HG03135 (cell line): ENCODE measurements at regions not wholly inside any gene's neighbourhood (a gene's known extent, or its start where the extent isn't known, plus 50 kb on each side); places are given as distances from the start of the nearest gene placed in this dataset.

Source experiments
- ATAC-seq: cut with Tn5 transposase; IDR thresholded peaks from one replicate; pipeline ENCODE4 v1.9.1; 2021; ENCODE audit warnings: mild to moderate bottlenecking, moderate library complexity; ENCODE audit not compliant: unreplicated experiment

DNA sequence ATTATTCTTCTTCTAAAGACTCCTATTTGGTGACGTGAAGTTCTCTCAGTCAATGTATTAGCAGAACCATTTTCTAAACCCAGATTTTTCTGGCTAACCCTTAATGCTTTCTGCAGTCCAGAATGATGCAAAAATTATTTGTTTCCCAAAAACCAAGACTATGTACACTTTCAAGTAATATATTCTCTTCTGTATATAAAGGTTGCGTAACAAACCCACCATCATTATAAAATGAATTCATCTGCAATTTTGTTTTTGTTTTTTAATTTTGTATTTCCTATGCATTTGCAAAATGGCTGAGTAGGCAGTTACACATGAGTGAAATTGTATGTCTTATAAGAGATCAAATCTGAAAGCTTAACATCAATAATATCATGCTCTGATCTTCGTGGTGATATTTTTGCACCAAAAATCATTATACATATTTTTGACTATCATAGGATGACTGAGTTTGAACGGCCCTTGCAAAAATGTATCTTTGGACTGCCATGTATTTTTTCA lies 593.6 kb downstream of the ZIC1 start:
- no peak for ATAC-seq

DNA sequence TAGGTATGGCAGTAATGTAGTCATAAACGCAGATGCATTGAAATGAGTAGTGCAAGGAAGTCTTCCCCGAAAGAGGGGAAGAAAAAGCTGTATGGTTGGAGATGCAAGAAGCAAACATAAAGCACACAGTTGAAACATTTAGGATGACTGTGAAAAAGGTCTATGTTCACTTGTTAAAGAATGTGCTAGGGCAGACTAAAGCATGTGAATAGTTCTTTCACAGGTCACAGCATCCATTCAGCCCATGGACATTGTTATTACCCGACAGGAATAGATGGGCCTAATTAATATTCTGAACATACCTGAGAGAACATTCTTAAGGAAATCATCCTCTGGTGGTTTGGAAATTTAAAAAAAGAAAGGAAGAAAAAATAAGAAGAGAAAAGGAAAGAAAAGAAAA lies 595.2 kb downstream of the ZIC1 start:
- ATAC-seq: no peak

GRCh38 chr3:148005456-148005855 lies 596.3 kb downstream of the ZIC1 start:
- no peak for ATAC-seq

- no peak for ATAC-seq
Measured at GRCh38 chr3:148006508-148006907, 597.3 kb downstream of the ZIC1 start.

DNA sequence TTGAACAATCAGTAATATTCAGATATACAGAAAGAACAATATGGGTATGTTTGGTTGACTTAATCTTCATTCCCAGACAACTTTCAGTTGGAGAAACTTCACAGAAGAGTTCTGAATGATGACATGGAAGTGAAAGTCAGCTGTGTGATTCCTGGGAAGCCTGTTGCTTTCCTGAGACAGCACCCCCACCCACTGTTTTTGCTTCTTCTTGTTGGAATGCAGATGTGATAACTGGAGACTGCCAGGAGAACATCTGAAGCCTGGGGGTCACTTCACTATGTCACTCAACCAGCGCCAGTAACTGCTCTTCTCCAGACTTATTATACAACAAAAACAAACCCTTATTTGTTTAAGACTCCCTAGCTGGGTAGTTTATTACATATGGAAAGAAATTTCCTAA lies 599.4 kb downstream of the ZIC1 start:
- ATAC-seq: no peak

DNA sequence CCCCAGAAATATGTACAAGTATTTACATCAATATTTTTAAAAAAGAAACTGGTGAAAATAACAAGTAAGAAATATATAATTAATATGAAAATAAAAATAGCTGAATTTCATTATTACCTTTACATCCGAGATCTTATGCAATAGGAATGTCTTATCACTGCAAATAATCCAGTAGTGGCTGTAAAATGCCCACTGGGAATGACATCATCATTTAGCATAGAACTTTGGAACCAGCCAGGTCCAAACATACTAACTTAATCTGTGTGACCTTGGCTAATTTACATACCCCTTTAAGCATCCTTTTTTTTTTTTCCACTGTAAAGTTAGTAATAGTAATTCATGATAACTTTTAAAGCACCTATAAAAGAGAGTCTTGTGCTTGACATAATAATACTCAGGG lies 611.7 kb downstream of the ZIC1 start:
- ATAC-seq: no peak

DNA sequence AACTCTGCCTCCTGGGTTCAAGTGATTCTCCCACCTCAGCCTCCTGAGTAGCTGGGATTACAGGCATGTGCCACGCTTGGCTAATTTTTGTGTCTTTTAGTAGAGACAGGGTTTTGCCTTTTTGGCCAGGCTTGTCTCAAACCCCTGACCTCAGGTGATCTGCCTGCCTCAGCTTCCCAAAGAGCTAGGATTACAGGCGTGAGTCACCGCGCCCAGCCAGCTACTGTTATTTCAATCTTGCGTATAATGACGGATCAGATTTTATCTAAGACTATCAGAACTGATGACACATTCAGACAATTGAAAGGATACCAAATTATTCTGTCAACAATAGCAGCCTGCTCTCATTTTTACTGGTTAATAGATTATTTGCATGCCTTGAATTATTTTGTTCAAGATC lies 612.2 kb downstream of the ZIC1 start:
- no peak for ATAC-seq

DNA sequence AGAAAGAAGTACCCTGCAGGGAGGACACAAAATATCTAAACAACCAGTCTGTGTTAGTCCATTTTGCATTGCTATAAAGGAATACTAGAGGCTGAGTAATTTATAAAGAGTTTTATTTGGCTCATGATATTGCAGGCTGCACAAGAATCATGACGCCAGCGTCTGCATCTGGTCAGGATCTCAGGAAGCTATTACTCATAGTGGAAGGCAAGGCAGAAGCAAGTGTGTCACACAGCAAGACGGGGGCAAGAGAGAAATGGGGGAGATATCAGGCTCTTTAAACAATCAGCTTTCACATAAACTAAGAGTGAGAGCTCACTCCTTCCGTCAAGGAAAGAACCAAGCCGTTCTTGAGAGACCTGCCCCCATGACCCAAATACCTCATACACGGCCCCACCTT lies 614.8 kb downstream of the ZIC1 start:
- ATAC-seq: no peak

DNA sequence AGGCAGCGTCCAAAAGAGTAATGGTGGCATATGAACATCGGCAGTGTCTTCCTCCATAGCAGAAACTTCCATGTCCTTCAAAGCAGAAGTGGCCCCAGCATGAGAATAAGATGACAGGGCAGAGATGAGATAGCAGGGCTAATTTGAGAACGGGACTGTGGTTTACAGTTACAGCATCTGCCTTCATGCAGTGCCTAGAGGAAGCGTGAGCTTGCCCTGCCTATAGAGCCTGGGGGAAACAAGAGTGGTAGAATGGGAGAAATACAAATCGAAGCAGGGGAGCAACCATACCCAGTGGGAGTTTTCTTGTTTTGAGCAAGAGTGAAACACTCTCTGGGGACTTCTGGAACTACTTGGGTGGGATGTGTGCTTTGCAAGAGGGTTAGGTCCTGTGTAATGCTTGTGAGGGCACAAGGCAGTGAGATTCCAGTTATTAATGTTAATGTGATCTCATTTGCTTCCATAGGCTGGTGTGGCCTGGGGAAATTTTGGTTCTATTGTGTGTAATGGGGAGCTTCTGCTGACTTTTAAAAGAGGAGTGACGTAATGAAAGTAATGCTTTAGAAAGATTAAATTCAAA lies 616.9 kb downstream of the ZIC1 start:
- ATAC-seq: no peak

GRCh38 chr3:148030975-148031374 lies 621.8 kb downstream of the ZIC1 start:
- ATAC-seq: no peak

GRCh38 chr3:148034353-148034752 lies 625.2 kb downstream of the ZIC1 start:
- ATAC-seq: no peak

GRCh38 chr3:148036331-148036876 lies 627.2 kb downstream of the ZIC1 start:
- no peak for ATAC-seq

GRCh38 chr3:148042663-148043445 lies 633.7 kb downstream of the ZIC1 start:
- no peak for ATAC-seq

DNA sequence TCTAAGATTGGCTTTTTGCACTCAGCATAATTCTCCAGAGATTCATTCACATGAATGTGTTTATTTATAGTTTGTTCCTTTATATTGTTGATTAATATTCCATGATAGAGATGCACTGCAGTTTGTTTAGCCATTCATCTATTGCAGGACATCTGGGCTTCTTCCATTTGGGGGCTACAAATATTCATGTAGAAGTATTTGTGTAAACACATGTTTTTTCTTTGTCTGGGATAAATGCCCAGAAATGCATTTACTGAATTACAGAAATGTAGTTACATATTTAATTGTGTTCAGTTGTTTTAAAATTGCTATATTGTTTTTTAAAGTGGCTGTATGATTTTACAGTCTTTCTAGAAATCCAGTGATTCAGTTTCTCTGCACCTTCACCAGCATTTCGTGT lies 635.0 kb downstream of the ZIC1 start:
- ATAC-seq: no peak

DNA sequence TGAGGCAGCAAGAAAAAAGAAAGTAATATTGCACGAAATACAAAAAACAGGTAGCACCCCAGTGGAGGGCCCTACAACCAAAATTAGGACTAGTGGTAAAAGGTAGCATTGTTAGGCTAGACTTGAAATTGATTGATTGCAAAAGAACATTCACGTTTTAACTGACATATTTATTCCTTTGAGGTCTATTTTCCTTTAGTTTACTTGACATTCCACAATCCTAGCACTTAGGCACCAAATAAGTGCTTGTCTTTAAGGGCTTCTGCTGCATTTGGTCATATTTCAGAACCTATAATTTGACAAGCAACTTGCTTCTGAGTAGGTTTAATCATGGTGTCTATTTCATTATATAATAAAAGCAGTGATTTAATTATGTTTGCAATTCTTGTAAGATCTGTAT lies 642.7 kb upstream of the AGTR1 start:
- no peak for ATAC-seq

- ATAC-seq: no peak
Measured at GRCh38 chr3:148062590-148062989, 635.1 kb upstream of the AGTR1 start.

DNA sequence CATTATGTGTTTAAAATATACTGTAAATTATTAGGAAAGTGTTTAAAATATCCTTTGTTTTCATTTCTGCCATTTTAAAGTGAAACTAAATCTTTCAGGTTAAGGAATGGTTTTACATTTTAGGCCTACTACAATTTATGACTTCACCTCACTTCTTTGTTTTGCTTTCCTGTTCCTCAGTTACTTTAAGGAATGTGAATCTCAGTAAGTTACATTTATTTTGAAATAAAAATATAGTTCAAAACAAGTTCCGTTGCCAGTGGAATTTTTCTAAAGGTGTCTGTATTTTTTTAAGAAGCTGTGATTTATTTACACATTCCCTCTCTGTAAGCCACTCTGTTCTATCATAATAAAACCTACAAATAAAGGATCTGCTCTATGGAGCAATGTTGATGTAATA lies 630.9 kb upstream of the AGTR1 start:
- ATAC-seq: no peak

GRCh38 chr3:148068466-148068865 lies 629.2 kb upstream of the AGTR1 start:
- no peak for ATAC-seq

- ATAC-seq: no peak
Measured at GRCh38 chr3:148070041-148070440, 627.7 kb upstream of the AGTR1 start.

- no peak for ATAC-seq
Measured at GRCh38 chr3:148073721-148074456, 623.8 kb upstream of the AGTR1 start.

- no peak for ATAC-seq
Measured at GRCh38 chr3:148074946-148075345, 622.8 kb upstream of the AGTR1 start.
